IPS DF 4.7 (cell line): ENCODE measurements at regions not wholly inside any gene's neighbourhood (a gene's known extent, or its start where the extent isn't known, plus 50 kb on each side); places are given as distances from the start of the nearest gene placed in this dataset.

Source experiments
- DNase-seq: peaks from one replicate; pipeline ENCODE4 v3.0.0-alpha.2; 2013; ENCODE audit warnings: low spot score; ENCODE audit errors: extremely low read depth

DNA sequence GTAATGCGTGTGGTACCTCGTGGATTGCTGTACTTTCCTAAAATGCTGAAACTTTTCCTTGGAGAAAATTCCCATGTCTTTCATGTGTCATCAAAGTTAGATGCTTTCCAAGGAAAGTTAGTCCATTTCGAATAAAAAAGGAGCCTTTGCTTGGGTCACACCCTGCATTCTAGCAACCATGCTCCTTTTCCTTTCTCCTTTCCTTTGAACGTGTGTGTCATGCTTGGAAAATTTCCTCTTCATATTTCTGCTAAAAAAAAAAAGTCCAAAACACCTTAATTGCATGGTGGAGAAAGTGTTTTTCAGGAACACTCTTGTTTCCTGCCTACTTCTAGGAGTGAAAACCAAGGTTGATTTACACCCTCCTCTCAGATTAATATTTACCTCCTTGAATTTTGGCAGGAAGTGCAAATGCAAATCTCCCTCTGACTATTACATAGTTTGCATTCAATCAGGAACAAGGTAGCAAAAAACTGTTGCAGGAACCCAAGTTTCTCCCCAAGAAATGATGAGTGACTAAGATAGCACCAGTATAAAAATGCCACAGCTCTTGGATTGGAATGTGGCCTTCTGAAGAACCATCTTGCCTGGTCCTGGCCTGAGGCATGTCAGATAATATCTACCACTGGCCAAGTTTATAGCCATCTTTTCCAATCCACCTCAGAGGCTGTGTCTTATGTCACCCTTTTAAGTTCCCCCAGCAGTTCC is 590.6 kb downstream of the QKI start:
- no peak for DNase-seq

DNA sequence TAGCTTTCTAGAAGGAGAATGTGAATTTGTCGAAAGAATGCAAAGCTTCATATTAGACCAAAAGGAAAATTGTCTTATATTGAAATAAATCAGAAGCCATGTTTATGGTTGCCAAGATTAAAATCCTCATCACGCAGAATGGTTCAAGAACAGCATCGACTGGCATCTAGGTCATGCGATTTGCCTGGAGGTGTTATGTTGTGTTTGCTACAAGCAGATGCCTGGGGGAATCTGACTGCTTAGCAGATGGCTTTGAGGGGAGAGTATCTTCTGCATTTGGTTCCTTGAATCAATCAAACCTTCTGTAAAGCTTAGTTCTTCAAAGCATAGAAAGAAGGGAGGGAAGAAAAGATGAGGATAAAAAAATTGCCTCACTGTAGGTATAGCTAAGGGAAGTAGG is 585.8 kb downstream of the QKI start:
- no peak for DNase-seq

DNA sequence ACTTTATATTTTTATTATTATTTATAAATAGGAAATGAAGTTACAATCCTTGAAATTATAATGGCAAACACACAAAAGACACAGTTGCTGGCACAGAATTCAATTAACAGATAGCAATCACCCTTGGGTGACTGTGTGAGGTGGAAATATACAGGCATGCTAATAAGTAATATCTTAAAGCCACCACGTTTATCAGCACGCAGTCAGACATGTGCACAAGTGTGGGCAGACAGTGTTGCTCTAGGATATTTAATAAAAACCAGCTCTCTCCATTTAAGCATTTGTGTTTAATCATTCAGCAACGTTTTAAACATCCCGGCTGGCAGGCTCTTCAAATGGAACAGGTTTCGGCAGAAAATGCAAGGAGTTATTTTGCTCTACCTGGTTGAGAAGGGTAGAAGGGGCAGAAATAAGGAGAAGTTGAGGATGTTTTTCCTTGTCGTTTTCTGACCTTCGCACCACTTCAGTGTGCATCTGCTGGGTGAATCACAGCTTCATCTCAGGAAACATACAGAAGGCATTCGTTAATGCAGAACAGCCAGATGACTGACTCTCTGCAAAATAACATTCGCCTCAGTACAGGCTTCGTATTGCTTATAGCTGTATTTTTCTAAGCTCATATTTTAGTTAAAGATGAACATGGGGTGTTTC is 585.1 kb downstream of the QKI start:
- DNase-seq, result no peak

DNA sequence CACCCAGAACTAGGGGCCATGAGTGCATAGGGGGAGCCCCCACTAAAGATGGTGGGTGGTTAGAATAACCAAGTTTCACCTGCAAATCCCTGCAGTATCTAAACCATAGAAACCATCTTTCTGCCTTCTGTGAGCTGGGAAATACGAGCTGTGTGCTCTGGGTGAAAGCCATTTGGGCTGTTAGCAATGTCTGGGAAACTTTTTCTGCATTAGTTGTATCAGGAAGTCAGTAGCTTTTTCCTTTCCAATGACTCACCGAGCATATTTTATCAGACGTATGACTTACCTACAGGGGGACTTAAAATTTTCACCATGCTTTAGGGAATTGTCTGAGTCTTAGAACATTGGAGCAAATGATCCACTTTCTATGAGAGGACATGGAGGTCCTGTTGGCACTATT is 584.0 kb downstream of the QKI start:
- no peak for DNase-seq

- no peak for DNase-seq
Observed at GRCh38 chr6:163996491-163996890, 582.0 kb downstream of the QKI start.

- no peak for DNase-seq
Observed at GRCh38 chr6:163994566-163994965, 580.0 kb downstream of the QKI start.

GRCh38 chr6:163992701-163993100 is 578.2 kb downstream of the QKI start:
- DNase-seq, result no peak

DNA sequence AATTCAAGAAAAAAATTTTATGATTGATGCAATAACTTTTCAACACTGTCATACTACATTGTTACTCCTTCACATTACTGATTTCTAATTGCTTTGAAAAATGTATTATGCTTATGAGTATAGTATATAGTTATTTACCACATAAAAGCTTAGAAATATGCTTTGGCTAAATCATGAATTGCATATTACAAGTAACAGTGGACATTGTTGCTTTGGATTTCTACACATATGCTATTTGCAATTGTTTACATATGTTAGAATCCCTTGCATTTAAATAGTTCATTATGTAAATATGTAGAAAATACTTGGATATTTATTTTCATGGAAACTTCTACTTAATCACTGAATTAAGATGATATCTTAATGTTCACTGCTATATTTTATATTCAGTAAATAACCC is 577.5 kb downstream of the QKI start:
- no peak for DNase-seq

DNA sequence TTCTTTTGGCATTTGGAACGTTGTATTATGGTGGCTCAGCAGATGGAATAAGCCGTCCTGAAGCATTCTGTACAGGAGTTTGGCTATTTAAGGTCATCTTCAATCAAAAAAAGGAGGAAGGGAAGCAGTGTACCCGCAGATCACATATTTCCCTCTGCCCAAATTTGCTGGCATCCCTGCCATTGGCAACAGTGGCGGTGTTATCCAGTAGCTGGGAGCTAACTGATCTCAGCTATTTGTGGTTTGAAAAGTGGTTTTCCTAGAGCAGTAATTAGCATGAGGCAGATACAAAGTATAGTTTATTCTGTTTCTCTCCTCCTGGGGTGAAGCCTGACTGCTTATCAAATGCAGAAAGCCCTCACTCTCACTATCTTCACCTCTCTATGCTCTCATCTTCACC is 576.8 kb downstream of the QKI start:
- no peak for DNase-seq

- DNase-seq, result no peak
Observed at GRCh38 chr6:163986313-163986712, 571.8 kb downstream of the QKI start.

- no peak for DNase-seq
Observed at GRCh38 chr6:163985710-163986109, 571.2 kb downstream of the QKI start.

- DNase-seq, result no peak
Observed at GRCh38 chr6:163985040-163985439, 570.5 kb downstream of the QKI start.

- no peak for DNase-seq
Observed at GRCh38 chr6:163984124-163984936, 569.8 kb downstream of the QKI start.

- DNase-seq, result no peak
Observed at GRCh38 chr6:163983679-163984078, 569.2 kb downstream of the QKI start.

DNA sequence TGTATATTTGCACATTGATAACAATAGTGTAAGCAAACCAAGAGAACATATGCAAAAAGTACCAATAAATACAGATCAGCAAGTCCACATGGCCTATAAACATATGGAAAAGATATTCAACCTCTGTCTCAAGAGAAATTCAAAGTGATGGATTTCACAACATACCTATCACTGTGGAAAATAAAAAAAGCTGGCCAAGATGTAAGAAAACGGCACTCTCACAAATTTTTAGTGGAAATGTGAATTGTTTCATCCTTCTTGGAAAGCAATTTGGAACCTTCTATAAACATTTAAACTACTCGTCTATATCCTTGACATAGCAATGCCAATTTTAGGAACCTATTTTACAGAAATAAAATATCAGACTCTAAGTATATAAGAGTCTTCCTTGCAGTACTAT is 559.8 kb downstream of the QKI start:
- no peak for DNase-seq

GRCh38 chr6:163971841-163972838 is 557.6 kb downstream of the QKI start:
- DNase-seq, result no peak

DNA sequence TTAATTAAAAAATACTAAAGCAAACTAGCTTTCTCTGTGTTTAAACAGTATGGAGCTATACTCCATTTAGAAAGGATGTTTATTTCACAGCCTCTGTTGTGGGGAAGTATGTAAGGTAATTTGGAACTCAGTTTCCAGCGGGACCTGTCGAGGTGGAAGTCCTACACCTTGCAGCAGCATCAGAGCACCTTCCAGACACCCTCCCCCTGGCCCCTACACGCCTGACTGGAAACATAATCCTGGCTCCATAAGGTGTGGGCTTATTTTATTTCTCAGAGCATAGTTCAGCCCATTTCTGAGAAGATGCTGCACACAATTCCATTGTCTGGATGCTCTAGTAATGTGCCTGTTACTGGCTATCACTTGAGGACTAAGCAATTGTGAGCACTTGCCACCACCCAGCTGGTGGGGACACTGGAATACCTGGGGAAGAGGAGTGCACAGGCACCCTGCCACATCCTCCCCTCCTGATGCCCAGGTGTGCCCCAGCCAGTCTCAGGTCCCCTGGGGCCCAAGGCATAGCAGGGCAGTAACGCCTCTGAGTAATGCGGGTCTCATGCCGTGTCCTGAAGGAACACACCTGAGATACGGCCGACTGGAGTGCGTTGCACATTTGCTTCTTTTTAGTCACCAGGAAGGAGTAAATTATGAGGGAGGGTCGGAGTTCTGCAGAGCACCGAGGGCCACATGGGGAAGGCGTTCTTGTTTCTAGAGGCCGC is 556.5 kb downstream of the QKI start:
- DNase-seq, result no peak

DNA sequence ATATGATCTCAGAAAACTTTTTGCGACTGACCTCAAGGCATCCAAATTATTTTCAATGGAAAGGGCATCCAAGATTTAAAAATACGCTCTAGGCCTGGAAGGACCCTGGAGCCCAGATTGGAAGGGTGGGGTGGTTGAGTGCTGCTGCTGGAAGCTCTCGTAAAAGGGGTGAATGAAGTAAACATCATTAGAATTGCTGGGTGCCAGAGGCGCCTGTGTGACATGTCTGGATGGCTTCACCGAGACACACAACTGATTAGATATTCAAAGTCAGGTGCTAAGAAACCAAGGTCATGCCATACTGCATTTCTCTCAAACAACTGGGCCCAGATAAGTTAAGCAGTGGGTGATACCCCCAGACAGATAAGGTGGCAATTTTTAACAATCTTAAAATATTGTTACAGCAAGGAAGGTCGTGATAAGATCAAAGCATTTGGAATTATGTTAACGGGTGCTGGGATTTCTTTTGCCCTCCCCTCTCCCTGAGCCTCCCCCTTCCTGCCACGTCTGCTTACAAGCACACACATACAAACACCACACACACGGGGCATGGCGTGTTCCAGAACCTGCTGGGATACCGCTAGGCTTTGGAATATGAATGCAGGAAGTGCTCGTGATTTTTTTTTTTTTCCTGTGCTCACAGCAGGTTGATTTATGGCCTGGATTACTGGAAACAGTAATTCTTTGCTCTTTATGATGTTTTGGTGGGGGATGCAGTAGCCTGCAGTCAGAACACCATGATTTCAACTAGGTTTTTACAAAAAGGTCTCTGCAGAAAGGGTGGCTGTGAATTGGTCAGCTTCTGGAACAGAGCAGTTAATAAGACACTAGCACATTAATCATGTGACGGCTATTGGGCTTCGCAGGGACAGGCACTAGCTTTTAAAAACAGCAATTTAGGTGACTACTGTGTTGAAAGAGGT is 551.2 kb downstream of the QKI start:
- DNase-seq, result no peak

GRCh38 chr6:163964789-163965188 is 550.3 kb downstream of the QKI start:
- DNase-seq, result no peak
